ENCODE measurements at regions not wholly inside any gene's neighbourhood (a gene's known extent, or its start where the extent isn't known, plus 50 kb on each side); places are given as distances from the start of the nearest gene placed in this dataset.

GRCh38 chrX:15017491-15017890 lies 144.3 kb downstream of the MOSPD2 start:
- TF ChIP-seq, protein P1, sequence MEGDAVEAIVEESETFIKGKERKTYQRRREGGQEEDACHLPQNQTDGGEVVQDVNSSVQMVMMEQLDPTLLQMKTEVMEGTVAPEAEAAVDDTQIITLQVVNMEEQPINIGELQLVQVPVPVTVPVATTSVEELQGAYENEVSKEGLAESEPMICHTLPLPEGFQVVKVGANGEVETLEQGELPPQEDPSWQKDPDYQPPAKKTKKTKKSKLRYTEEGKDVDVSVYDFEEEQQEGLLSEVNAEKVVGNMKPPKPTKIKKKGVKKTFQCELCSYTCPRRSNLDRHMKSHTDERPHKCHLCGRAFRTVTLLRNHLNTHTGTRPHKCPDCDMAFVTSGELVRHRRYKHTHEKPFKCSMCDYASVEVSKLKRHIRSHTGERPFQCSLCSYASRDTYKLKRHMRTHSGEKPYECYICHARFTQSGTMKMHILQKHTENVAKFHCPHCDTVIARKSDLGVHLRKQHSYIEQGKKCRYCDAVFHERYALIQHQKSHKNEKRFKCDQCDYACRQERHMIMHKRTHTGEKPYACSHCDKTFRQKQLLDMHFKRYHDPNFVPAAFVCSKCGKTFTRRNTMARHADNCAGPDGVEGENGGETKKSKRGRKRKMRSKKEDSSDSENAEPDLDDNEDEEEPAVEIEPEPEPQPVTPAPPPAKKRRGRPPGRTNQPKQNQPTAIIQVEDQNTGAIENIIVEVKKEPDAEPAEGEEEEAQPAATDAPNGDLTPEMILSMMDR (IDR thresholded peaks at IDR 0.05): no peak
- no peak for TF ChIP-seq POLR2A (IDR thresholded peaks at IDR 0.05)

Data from body of pancreas (tissue), 4 donors.